Cardiac fibroblast (primary cell): ENCODE measurements at regions not wholly inside any gene's neighbourhood (a gene's known extent, or its start where the extent isn't known, plus 50 kb on each side); places are given as distances from the start of the nearest gene placed in this dataset.

Source experiments
- DNase-seq, 2 donors: peaks; one replicate each; pipeline versions ENCODE4 v3.0.0 to v3.0.0-alpha.2; 2010; ENCODE audit warnings: low read depth in 2 of 2
- H3K4me3 ChIP-seq, 2 donors: replicated peaks in 1 of 2; 1 replicate in 1 of 2; 2 replicates in 1 of 2; pipeline ENCODE4 v1.5.1; 2011; ENCODE audit warnings: low read depth in 2 of 2, low read length in 2 of 2, mild to moderate bottlenecking in 2 of 2, moderate library complexity in 1 of 2
- CTCF ChIP-seq: IDR thresholded peaks from one replicate; pipeline ENCODE4 v1.5.1; 2011; ENCODE audit warnings: low read depth, mild to moderate bottlenecking, low read length, inconsistent platforms

- no peak for DNase-seq
- TF ChIP-seq CTCF = no peak
- H3K4me3 ChIP-seq = no peak overlapping the region
These were observed 66.8 kb downstream of the CPN2 start for GRCh38 chr3:194284351-194284750.

DNA sequence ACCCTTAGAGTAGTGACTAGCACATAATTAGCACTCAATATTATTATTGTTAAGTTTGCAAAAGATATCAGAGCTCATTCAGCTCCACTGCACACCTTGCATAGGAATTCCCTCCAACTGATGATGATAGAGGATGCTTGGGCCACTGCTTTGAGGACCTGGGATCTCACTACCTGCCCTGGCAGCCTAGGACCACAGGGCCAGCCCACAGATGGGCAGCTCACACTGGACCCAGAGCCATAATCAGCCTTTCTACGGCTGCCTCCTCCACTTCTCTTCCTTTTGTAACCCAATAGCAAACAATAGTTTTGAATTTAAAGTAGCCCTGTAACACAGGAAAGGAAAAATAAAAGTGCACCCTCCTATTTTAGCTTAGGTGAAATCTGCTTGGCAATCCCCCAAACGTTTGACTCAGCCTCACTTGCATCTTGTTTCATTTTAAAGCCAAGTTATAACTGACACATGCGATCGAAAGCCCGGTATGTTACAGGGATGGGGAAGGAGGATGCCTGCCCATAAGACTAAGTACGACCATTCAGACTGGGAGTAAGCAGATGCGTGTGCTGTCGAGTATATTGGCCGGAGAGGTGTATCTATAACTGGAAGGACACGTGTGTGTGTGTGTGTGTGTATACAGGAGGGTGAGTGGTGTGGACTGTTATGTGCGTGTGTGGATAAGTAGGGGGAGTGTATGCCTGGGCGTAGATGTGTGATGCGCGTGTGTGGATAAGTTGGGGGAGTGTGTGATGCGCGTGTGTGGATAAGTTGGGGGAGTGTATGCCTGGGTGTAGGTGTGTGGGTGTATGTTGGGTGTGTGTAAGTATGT is 65.9 kb downstream of the CPN2 start:
- H3K4me3 ChIP-seq = no peak overlapping the region
- peak; percentile 66 to 77 for DNase-seq
- no peak for TF ChIP-seq CTCF

- no peak for TF ChIP-seq CTCF
- H3K4me3 ChIP-seq = no peak overlapping the region
- peak; percentile 9 to 67 for DNase-seq
These were observed 65.3 kb downstream of the CPN2 start for GRCh38 chr3:194285850-194286197.

DNA sequence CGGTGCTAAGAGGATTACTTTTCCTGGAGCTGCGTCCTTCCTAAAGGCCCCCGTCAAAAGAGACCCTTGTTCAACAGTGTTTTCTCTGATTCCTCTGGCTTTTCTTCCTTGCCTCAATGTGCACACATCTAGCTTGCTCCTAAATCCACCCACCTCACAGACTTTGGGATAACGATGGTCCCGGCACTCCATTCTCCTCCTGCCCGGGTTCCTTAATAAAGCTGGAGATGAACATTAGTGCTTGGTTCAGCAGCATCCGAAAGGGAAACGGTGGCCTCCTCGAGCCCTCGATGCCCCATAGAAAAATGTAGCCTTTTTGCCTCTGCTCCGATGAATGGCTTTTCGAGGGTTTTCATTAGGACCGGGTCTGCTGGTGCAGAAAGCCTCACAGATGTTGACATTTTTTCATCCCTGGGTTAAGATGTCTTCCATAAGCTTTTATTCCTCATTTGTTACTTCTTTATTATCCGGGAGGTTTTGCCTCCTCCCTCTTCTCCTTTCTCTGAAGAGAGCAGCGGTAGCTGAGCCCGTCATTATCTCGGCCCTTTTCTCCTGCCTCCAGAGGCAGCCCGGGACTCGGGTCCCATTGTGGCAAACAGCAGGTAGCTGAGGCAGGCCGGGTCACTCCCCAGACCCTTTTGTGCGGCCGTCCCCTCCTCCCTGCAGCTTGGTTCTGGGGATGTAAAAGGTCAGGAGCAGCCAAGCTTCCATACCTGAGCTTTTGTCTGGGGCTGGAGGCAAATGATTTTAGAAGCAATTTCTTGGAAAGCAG is 64.6 kb downstream of the CPN2 start:
- no peak for TF ChIP-seq CTCF
- H3K4me3 ChIP-seq = no peak overlapping the region
- DNase-seq = no peak

GRCh38 chr3:194287374-194287773 is 63.8 kb downstream of the CPN2 start:
- DNase-seq = no peak
- TF ChIP-seq CTCF = no peak
- no peak overlapping the region for H3K4me3 ChIP-seq

GRCh38 chr3:194287977-194288706 is 63.0 kb downstream of the CPN2 start:
- no peak overlapping the region for H3K4me3 ChIP-seq
- no peak for TF ChIP-seq CTCF
- DNase-seq = no peak
